ENCODE measurements at regions not wholly inside any gene's neighbourhood (a gene's known extent, or its start where the extent isn't known, plus 50 kb on each side); places are given as distances from the start of the nearest gene placed in this dataset.
"Not testable (repeated sequence)": the region's sequence is repeated elsewhere in the genome, so short reads cannot be mapped to it uniquely, and the experiment has no call there.

GRCh38 chr2:53035153-53035552, 732.5 kb upstream of the CHAC2 start:
- WGBS, 2 donors, result 66 to 67% methylated on average over 1 of the region's 1 CpG
- no peak overlapping the region for H3K4me3 ChIP-seq
- no peaks in the 10 kb centered on the region for H3K36me3 ChIP-seq
- no peaks in the 10 kb centered on the region for H3K27me3 ChIP-seq
- no peak for TF ChIP-seq CTCF (IDR thresholded peaks at IDR 0.05)
- TF ChIP-seq POLR2A (IDR thresholded peaks at IDR 0.05), result no peak
- TF ChIP-seq EP300 (IDR thresholded peaks at IDR 0.05), result no peak
- TF ChIP-seq POLR2AphosphoS5 (IDR thresholded peaks at IDR 0.05), result no peak
- no peak overlapping the region for H3K27ac ChIP-seq
- no peaks in the 10 kb centered on the region for H3K4me1 ChIP-seq
- no peaks in the 10 kb centered on the region for H3K9me3 ChIP-seq
- ATAC-seq (ENCODE audit: low FRiP score in 2 of 2) (no peak), DNase-seq (no peak)

DNA sequence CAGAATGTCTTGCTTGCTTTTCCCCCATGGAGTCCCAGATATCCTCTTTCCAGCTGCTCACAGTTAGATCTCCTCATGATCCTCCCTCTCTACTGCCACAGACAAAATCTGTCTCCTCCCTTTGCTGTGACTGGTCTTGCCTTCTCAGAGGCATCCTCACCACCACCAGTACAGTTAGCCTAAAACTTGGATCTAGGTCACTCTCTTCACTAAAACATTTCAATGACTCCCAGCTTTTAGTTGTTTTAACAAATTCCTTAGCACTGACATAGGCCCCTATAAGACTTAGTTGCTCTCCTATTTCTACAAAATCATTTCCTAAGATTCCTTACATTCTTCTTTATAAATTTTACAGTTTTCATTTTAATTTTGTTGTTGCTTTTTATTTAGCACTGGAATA, 734.2 kb upstream of the CHAC2 start:
- ATAC-seq (ENCODE audit: low FRiP score in 2 of 2), result no peak
- TF ChIP-seq POLR2AphosphoS5 (IDR thresholded peaks at IDR 0.05) (no peak), EP300 (IDR thresholded peaks at IDR 0.05) (no peak)
- Histone ChIP-seq H3K4me3 (no peak overlapping the region), H3K36me3 (no peaks in the 10 kb centered on the region), H3K4me1 (no peaks in the 10 kb centered on the region), H3K27me3 (no peaks in the 10 kb centered on the region), H3K9me3 (no peaks in the 10 kb centered on the region), H3K27ac (no peak overlapping the region)
- no peak for DNase-seq

GRCh38 chr2:53028746-53029423, 738.7 kb upstream of the CHAC2 start:
- Histone ChIP-seq H3K27me3 (no peaks in the 10 kb centered on the region), H3K9me3 (no peaks in the 10 kb centered on the region), H3K27ac (no peak overlapping the region), H3K4me3 (no peak overlapping the region), H3K4me1 (no peaks in the 10 kb centered on the region), H3K36me3 (no peaks in the 10 kb centered on the region)
- TF ChIP-seq POLR2AphosphoS5 (IDR thresholded peaks at IDR 0.05), result no peak
- TF ChIP-seq EP300 (IDR thresholded peaks at IDR 0.05), result no peak
- TF ChIP-seq POLR2A (IDR thresholded peaks at IDR 0.05), result no peak
- no peak for TF ChIP-seq CTCF (IDR thresholded peaks at IDR 0.05)
- 85 to 89% methylated on average over 6 of the region's 6 CpGs for WGBS, 2 donors
- ATAC-seq (ENCODE audit: low FRiP score in 2 of 2) (no peak), DNase-seq (no peak)

DNA sequence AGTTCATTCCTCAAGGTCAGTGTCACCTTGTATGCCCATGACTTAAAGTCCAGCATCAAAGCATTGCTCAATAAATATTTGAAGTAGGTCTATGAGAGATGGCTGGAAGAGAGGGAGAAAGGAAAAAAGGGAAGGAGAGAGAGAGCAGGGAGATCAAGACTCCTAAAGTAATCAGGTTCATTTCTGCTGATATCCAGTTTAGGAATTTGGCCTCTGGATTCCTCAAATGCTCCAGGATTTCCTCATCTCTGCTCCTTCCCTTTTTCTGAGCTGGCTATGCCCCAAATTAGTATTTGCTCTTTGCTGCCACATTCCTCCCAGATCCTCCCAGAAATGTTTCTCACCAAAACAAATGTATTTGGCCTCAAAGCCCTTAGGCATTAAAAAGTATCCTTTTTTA, 739.4 kb upstream of the CHAC2 start:
- no peaks in the 10 kb centered on the region for H3K9me3 ChIP-seq
- peak in 1 of 2 donors; percentile 63 for ATAC-seq (ENCODE audit: low FRiP score in 2 of 2)
- H3K4me3 ChIP-seq, result no peak overlapping the region
- H3K27ac ChIP-seq, result no peak overlapping the region
- TF ChIP-seq POLR2AphosphoS5 (IDR thresholded peaks at IDR 0.05), result no peak
- TF ChIP-seq EP300 (IDR thresholded peaks at IDR 0.05), result no peak
- no peak for TF ChIP-seq POLR2A (IDR thresholded peaks at IDR 0.05)
- TF ChIP-seq CTCF (IDR thresholded peaks at IDR 0.05), result no peak
- no peaks in the 10 kb centered on the region for H3K36me3 ChIP-seq
- H3K27me3 ChIP-seq, result no peaks in the 10 kb centered on the region
- no peak for DNase-seq
- no peaks in the 10 kb centered on the region for H3K4me1 ChIP-seq

DNA sequence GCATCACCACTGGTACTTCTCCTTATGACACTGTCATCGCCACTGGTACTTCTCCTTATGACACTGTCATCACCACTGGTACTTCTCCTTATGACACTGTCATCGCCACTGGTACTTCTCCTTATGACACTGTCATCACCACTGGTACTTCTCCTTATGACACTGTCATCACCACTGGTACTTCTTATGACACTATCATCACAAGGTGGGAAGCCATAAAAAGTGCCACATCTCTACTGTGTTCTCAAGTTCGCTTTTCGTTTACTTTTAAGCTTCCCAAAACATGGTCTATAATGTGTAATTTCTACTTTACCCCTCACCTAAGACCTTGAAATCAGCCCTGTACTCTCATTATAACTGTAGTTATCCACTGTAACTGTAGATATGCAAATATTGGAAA, 745.4 kb upstream of the CHAC2 start:
- 76 to 89% methylated on average over 4 of the region's 4 CpGs for WGBS, 2 donors

DNA sequence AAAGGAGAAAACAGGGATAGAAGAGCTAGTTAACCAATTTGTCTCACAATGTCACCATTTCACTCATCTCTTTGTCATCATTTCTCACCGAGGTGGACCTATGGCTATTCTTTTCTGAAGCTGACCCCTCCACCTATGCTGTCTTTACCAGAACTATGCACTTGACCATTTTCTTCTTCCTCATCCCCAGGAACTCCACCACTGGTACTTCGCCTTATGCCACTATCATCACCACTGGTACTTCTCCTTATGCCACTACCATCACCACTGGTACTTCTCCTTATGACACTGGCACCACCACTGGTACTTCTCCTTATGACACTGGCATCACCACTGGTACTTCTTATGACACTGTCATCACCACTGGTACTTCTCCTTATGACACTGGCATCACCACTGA, 745.8 kb upstream of the CHAC2 start:
- H3K36me3 ChIP-seq, result no peaks in the 10 kb centered on the region
- TF ChIP-seq CTCF (IDR thresholded peaks at IDR 0.05) (no peak), POLR2A (IDR thresholded peaks at IDR 0.05) (no peak), POLR2AphosphoS5 (IDR thresholded peaks at IDR 0.05) (no peak), EP300 (IDR thresholded peaks at IDR 0.05) (no peak)
- WGBS, 2 donors, result 93% methylated on average over 2 of the region's 2 CpGs
- no peaks in the 10 kb centered on the region for H3K4me1 ChIP-seq
- ATAC-seq (ENCODE audit: low FRiP score in 2 of 2) (no peak), DNase-seq (no peak)
- H3K9me3 ChIP-seq, result no peaks in the 10 kb centered on the region
- no peak overlapping the region for H3K27ac ChIP-seq
- H3K4me3 ChIP-seq, result no peak overlapping the region
- H3K27me3 ChIP-seq, result no peaks in the 10 kb centered on the region

More for the DNA sequence above, 745.4 kb upstream of the CHAC2 start:
- H3K27me3 ChIP-seq; H3K4me1 ChIP-seq; H3K36me3 ChIP-seq; ATAC-seq (ENCODE audit: low FRiP score in 2 of 2); H3K4me3 ChIP-seq; H3K27ac ChIP-seq; DNase-seq; H3K9me3 ChIP-seq: not testable (repeated sequence)
